ENCODE measurements at regions not wholly inside any gene's neighbourhood (a gene's known extent, or its start where the extent isn't known, plus 50 kb on each side); places are given as distances from the start of the nearest gene placed in this dataset.

DNA sequence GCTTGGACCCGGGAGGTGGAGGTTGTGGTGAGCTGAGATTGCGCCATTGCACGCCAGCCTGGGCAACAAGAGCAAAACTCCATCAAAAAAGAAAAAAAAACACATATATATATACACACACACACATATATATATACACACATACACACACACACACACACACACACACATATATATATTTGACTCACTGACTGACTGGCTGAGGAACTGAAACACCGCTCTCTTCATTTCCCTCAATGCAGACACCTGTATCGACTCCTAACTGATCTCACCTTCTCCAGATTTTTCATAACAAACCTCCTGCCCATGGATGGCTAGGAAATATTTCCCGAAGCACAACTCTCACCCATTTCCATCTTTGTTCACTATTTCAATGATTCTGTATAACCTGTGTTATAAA, 140.7 kb upstream of the ANO3 start:
- TF ChIP-seq POLR2AphosphoS5 (IDR thresholded peaks at IDR 0.05; ENCODE audit: low read depth, low read length) (no peak), SIN3A (IDR thresholded peaks at IDR 0.05; ENCODE audit: borderline replicate concordance, insufficient read depth, low read depth, low read length) (no peak), TCF7L2 (IDR thresholded peaks at IDR 0.05; ENCODE audit: low read depth, low read length) (no peak)
- TF ChIP-seq, protein P1, sequence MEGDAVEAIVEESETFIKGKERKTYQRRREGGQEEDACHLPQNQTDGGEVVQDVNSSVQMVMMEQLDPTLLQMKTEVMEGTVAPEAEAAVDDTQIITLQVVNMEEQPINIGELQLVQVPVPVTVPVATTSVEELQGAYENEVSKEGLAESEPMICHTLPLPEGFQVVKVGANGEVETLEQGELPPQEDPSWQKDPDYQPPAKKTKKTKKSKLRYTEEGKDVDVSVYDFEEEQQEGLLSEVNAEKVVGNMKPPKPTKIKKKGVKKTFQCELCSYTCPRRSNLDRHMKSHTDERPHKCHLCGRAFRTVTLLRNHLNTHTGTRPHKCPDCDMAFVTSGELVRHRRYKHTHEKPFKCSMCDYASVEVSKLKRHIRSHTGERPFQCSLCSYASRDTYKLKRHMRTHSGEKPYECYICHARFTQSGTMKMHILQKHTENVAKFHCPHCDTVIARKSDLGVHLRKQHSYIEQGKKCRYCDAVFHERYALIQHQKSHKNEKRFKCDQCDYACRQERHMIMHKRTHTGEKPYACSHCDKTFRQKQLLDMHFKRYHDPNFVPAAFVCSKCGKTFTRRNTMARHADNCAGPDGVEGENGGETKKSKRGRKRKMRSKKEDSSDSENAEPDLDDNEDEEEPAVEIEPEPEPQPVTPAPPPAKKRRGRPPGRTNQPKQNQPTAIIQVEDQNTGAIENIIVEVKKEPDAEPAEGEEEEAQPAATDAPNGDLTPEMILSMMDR (IDR thresholded peaks at IDR 0.05) = no peak
- TF ChIP-seq, protein P2, sequence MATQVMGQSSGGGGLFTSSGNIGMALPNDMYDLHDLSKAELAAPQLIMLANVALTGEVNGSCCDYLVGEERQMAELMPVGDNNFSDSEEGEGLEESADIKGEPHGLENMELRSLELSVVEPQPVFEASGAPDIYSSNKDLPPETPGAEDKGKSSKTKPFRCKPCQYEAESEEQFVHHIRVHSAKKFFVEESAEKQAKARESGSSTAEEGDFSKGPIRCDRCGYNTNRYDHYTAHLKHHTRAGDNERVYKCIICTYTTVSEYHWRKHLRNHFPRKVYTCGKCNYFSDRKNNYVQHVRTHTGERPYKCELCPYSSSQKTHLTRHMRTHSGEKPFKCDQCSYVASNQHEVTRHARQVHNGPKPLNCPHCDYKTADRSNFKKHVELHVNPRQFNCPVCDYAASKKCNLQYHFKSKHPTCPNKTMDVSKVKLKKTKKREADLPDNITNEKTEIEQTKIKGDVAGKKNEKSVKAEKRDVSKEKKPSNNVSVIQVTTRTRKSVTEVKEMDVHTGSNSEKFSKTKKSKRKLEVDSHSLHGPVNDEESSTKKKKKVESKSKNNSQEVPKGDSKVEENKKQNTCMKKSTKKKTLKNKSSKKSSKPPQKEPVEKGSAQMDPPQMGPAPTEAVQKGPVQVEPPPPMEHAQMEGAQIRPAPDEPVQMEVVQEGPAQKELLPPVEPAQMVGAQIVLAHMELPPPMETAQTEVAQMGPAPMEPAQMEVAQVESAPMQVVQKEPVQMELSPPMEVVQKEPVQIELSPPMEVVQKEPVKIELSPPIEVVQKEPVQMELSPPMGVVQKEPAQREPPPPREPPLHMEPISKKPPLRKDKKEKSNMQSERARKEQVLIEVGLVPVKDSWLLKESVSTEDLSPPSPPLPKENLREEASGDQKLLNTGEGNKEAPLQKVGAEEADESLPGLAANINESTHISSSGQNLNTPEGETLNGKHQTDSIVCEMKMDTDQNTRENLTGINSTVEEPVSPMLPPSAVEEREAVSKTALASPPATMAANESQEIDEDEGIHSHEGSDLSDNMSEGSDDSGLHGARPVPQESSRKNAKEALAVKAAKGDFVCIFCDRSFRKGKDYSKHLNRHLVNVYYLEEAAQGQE (IDR thresholded peaks at IDR 0.05; ENCODE audit: insufficient read depth in 1 of 2, low read depth in 2 of 2, low read length in 1 of 2) = no peak
- no peak overlapping the region for H3K27ac ChIP-seq (ENCODE audit: low read length)
- no TSS peak for BruUV-seq (replicated peaks)
- no peak for ATAC-seq
- no peak for DNase-seq (ENCODE audit: low read depth, low spot score)
- no peaks in the 10 kb centered on the region for H3K27me3 ChIP-seq (ENCODE audit: control insufficient read depth, insufficient read depth, low read length)
- no peak overlapping the region for H3K4me3 ChIP-seq (ENCODE audit: low read depth in 2 of 2, low read length in 2 of 2)
- H3K4me1 ChIP-seq (ENCODE audit: control insufficient read depth, insufficient read depth, low read length) = no peaks in the 10 kb centered on the region
- H3K36me3 ChIP-seq (ENCODE audit: control insufficient read depth, insufficient read depth, low read length) = no peaks in the 10 kb centered on the region
- ChIA-PET POLR2A (no interaction called here), CTCF (no interaction called here)
- in situ Hi-C loops (cut with HindIII; ENCODE audit: low pct_unique_long_range_greater_than_20kb, low sequenced_read_pairs) (no loop called here), intact Hi-C loops (cut with micrococcal nuclease; ENCODE audit: unreplicated experiment) (no loop called here)
- no peaks in the 10 kb centered on the region for H3K9me3 ChIP-seq (ENCODE audit: control insufficient read depth, insufficient read depth, low read depth, low read length)

DNA sequence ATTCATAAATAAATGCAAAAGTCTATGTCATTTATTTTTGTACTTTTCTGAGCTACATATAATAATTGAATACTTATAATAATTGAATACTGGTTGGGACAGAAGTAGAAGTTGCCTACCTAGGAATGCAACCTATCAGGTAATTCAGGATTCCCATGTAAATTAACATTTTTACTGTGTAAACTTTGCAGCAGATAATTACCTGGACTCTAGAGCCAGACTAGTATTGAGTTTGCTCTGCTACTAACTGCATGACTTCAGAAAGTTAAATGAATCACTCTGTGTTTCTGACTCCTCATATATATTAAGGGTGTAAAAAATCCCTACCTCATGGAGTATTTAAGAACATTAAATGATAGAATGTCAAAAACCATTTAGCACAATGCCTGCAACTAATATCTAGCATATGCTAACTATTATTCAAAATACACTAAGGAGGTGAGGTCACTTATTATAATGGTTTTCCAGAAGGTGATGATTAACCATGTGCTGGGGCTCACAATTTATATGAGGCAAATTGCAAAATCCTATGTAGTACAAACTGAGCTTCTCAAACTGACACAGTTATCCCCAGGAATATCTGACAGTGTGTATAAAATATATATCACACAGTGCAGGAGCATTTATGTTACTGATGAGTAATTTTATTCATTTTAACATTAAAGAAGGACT, 138.1 kb upstream of the ANO3 start:
- CTCF ChIA-PET = no interaction called here
- ATAC-seq (no peak), DNase-seq (ENCODE audit: low read depth, low spot score) (no peak)
- no peaks in the 10 kb centered on the region for H3K9me3 ChIP-seq (ENCODE audit: control insufficient read depth, insufficient read depth, low read depth, low read length)
- in situ Hi-C loops (cut with HindIII; ENCODE audit: low pct_unique_long_range_greater_than_20kb, low sequenced_read_pairs) = no loop called here
- POLR2A ChIA-PET = no interaction called here
- no peak overlapping the region for H3K27ac ChIP-seq (ENCODE audit: low read length)
- no peaks in the 10 kb centered on the region for H3K4me1 ChIP-seq (ENCODE audit: control insufficient read depth, insufficient read depth, low read length)
- H3K36me3 ChIP-seq (ENCODE audit: control insufficient read depth, insufficient read depth, low read length) = no peaks in the 10 kb centered on the region
- BruUV-seq (replicated peaks) = no TSS peak
- no peaks in the 10 kb centered on the region for H3K27me3 ChIP-seq (ENCODE audit: control insufficient read depth, insufficient read depth, low read length)
- no peak overlapping the region for H3K4me3 ChIP-seq (ENCODE audit: low read depth in 2 of 2, low read length in 2 of 2)
- intact Hi-C loops (cut with micrococcal nuclease; ENCODE audit: unreplicated experiment) = no loop called here
- TF ChIP-seq SIN3A (IDR thresholded peaks at IDR 0.05; ENCODE audit: borderline replicate concordance, insufficient read depth, low read depth, low read length) (no peak), TCF7L2 (IDR thresholded peaks at IDR 0.05; ENCODE audit: low read depth, low read length) (no peak), POLR2AphosphoS5 (IDR thresholded peaks at IDR 0.05; ENCODE audit: low read depth, low read length) (no peak)
- TF ChIP-seq, protein P1 (IDR thresholded peaks at IDR 0.05) = no peak
- TF ChIP-seq, protein P2 (IDR thresholded peaks at IDR 0.05; ENCODE audit: insufficient read depth in 1 of 2, low read depth in 2 of 2, low read length in 1 of 2) = no peak
